Neuron (in vitro differentiated cells): ENCODE measurements at regions not wholly inside any gene's neighbourhood (a gene's known extent, or its start where the extent isn't known, plus 50 kb on each side); places are given as distances from the start of the nearest gene placed in this dataset.

Experiments
- H2AFZ ChIP-seq: one replicate; pipeline ENCODE4 v1.6.1; 2013; ENCODE audit warnings: low read depth, mild to moderate bottlenecking, inconsistent platforms, low read length, moderate library complexity
- H3K27me3 ChIP-seq: one replicate; pipeline ENCODE4 v1.6.1; 2013; ENCODE audit warnings: low read length; ENCODE audit not compliant: insufficient read depth
- H3K36me3 ChIP-seq: one replicate; pipeline ENCODE4 v1.6.1; 2013; ENCODE audit warnings: low read length; ENCODE audit not compliant: insufficient read depth
- H3K4me1 ChIP-seq: one replicate; pipeline ENCODE4 v1.6.1; 2013; ENCODE audit warnings: low read length; ENCODE audit not compliant: insufficient read depth
- H3K4me3 ChIP-seq: 2 replicates; pipeline ENCODE4 v1.5.1; 2013; ENCODE audit warnings: mild to moderate bottlenecking, low read length, moderate library complexity
- H3K9me3 ChIP-seq: one replicate; pipeline ENCODE4 v1.6.1; 2013; ENCODE audit warnings: low read length

DNA sequence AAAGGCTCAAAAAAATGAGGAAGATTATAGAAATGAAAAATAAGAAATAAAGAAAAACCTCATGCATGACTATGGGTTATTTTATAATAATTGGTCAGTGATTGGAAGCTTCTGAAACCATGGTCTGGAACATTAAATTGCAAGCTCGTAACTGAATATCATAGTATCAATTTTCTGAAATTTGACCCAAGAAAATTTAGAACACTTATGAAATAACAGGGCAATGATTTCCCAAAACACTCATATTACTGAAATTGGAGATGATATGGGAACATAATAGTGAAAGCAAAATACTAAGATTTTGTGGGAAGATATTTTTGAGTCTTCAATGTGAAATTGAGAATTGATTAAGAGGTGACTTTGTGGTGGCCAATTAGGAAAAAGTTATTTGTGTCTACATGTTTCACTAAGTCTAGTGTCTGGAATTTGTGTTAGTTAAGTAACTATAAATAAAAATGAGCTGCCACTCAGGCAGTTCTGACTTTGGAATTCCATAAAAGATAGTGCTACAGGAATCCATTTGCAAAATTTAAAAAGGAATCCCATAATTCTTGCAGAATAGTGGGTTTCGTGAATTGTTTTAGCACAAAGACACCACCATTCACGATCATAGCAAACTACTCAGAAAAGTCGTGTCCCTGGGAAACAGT is 603.0 kb downstream of the LMO7 start:
- Histone ChIP-seq H3K36me3 (no peaks in the 10 kb centered on the region), H3K27me3 (no peaks in the 10 kb centered on the region), H3K9me3 (no peaks in the 10 kb centered on the region), H3K4me3 (no peak overlapping the region), H3K4me1 (no peaks in the 10 kb centered on the region), H2AFZ (no peak overlapping the region)

DNA sequence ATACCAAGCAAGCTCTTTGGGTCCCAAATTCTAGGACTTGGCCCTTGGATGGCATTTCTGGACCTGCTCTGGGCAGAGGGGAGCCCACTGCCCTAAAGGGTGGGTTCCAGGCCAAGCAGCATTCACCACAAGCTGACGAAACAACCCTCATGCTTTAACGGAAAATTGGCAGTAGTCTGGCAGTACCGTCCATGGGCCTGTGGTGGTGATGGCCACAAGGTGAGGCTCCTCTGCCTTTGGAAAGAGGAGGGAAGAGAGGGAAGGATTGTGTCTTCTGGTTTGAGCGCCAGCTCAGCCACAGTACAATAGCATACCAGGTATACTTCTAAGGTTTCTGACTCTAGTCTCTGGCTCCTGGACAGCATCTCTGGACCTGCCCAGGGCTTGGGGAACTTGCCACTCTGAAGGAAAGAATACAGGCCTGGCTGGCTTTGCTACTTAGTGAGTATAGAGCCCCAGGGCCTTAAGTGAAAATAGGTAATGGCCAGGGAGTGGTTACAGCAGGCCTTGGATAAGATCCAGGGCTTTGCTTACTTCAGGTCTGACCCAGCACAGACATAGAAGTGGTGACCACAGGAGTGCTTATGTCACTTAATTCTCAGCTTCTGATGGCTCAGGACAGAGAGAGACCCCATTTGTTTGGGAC is 595.5 kb downstream of the LMO7 start:
- H3K36me3 ChIP-seq = no peaks in the 10 kb centered on the region
- no peak overlapping the region for H2AFZ ChIP-seq
- H3K4me3 ChIP-seq = no peak overlapping the region
- H3K9me3 ChIP-seq = no peaks in the 10 kb centered on the region
- no peaks in the 10 kb centered on the region for H3K27me3 ChIP-seq
- no peaks in the 10 kb centered on the region for H3K4me1 ChIP-seq

DNA sequence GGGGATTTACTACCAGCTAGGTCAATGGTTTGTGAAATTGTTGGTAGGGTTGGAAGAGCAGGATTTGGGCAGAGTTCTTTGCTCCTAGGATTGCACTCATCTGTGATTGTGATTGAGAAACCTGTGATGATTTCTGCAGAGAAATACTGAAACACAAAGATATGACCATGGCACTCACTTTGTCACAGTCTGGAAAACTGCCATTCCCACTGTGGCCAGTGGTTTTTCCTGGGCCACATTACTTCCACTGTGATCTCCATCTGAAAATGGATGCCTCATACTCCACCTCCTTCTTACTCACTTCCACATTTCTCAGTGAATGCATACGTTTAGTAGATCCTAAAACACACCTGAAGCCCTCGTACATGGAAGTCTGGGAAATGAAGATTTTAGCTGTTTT is 593.2 kb downstream of the LMO7 start:
- Histone ChIP-seq H3K9me3 (no peaks in the 10 kb centered on the region), H3K4me1 (no peaks in the 10 kb centered on the region), H3K4me3 (no peak overlapping the region), H2AFZ (no peak overlapping the region), H3K27me3 (no peaks in the 10 kb centered on the region), H3K36me3 (no peaks in the 10 kb centered on the region)

DNA sequence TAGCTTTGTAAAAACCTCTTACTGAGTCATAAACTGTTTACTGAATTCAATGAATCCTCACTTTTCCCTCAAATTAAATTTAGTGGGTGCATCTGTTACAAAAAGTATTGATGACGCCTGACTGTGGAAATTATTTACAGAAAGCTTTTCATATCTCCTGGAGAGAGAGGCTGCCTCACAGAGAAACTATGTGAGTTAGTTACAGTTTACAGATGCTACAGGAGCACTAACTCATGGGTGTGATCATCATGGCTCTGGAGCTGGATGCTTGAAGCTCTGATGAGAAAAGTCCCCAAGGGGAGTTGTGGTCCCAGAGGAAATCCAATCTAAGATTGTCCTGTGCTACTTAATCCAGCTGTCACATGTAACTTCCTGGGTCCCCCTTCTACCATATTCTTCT is 590.8 kb downstream of the LMO7 start:
- peaks cover 6% of the 10 kb centered on the region for H3K4me1 ChIP-seq
- no peaks in the 10 kb centered on the region for H3K9me3 ChIP-seq
- H3K4me3 ChIP-seq = no peak overlapping the region
- no peak overlapping the region for H2AFZ ChIP-seq
- no peaks in the 10 kb centered on the region for H3K27me3 ChIP-seq
- H3K36me3 ChIP-seq = no peaks in the 10 kb centered on the region

DNA sequence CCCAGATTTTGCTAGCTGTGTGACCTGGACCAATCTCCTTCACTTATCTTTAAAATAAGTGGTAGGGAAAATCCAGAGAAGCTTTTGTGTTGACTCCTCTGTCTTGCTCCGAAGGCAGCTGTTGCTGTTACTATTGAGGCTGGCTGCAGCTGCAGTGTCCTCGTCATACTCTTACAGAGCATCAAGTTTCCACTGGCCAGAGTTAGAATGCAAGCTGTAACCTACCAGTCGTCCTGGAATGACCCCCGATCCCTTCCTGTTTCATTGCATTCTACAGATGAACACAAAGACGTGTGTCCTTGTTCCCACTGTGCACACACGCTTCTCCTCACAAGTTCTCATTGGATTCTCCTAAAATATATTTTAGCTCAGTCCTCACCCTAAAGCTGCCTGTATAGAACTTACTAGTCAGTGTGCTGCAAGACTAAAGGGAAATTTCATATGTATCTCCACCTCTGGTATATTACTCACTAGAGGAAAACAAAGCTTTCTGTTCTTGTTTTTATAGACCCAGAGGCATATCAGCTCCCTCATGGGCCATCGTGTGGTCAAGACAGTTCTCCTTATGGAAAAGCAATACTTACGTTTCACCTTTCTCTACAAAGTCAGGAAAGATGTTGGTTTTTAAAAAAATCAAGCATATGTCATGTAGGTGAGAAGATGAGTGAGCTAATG is 589.8 kb downstream of the LMO7 start:
- Histone ChIP-seq H3K4me3 (no peak overlapping the region), H3K9me3 (no peaks in the 10 kb centered on the region), H3K4me1 (peaks cover 6% of the 10 kb centered on the region), H3K27me3 (no peaks in the 10 kb centered on the region), H3K36me3 (no peaks in the 10 kb centered on the region), H2AFZ (no peak overlapping the region)

DNA sequence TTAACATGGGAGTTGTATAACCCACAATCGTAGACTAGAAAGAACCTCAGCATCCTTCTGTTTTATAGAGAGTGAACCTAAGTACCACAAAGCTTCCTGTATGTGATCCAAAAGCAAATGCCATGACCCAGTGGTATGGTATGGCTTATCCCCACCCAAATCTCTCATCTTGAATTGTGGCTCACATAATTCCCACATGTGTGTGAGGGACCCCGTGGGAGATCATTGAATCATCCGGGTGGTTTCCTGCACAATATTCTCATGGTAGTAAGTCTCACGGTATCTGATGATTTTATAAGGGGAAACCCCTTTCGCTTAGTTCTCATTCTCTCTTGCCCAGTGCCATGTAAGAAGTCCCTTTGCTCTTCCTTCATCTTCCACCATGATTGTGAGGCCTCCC is 587.9 kb downstream of the LMO7 start:
- H3K36me3 ChIP-seq = no peaks in the 10 kb centered on the region
- no peaks in the 10 kb centered on the region for H3K27me3 ChIP-seq
- no peak overlapping the region for H2AFZ ChIP-seq
- H3K4me1 ChIP-seq = peaks cover 6% of the 10 kb centered on the region
- no peaks in the 10 kb centered on the region for H3K9me3 ChIP-seq
- no peak overlapping the region for H3K4me3 ChIP-seq

DNA sequence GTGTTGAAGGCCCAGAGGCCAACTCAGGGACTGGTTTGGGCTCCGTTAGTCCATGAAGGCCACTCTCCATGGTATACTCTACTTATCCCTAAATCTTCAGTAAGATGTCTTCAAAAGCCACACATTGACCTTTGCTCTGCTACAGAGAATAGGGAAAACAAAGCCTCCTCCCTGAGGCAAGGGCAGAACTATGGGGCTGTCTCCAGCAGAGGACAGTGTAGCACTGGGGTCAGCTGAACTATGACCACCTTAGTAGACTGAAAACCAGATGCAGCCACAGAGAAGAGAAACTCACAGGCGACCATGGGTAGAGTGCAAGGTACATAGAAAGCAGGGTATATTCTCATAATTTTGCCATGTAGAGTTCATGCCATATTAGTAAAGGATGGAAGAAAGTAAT is 587.4 kb downstream of the LMO7 start:
- H3K4me1 ChIP-seq = peaks cover 6% of the 10 kb centered on the region
- H3K36me3 ChIP-seq = no peaks in the 10 kb centered on the region
- H3K4me3 ChIP-seq = no peak overlapping the region
- no peak overlapping the region for H2AFZ ChIP-seq
- no peaks in the 10 kb centered on the region for H3K9me3 ChIP-seq
- H3K27me3 ChIP-seq = no peaks in the 10 kb centered on the region

DNA sequence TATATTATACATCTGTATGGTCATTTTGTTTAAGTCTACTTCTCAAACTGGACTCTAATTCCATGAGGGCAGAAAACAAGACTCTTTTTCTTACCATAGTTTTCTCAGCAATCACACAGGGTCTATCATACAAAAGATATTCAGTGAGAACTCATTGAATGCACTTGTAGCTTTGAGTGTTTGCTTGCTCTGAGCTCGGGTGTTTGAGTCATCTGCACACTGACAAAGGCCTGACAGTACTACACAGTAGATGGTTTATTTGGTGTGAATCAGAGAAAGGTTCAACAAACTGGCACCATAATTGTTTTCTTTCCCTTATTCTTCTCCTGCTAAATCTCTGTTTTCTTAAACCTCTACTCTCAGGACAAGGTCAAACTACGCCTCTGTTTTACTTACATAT is 586.4 kb downstream of the LMO7 start:
- H3K27me3 ChIP-seq = no peaks in the 10 kb centered on the region
- no peaks in the 10 kb centered on the region for H3K36me3 ChIP-seq
- no peak overlapping the region for H3K4me3 ChIP-seq

DNA sequence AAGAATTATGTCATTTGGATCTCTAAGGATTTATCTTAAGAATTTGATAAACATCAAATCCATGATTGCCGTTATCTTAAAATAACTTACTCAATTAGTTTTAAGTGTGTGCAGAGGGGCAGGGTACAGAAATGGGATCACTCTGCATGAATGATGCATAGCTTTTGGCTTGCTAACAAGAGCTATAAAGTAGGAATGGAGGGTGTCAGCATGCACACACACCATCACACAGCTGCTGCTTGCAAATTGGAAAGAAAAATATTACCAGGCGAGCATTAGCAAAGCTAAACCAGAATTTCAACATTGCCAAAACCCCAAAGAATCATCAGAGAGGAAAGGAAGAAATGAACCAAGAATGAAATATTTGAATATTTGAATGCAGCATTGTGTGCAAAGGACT is 580.6 kb downstream of the LMO7 start:
- no peak overlapping the region for H3K4me3 ChIP-seq
- H3K9me3 ChIP-seq = no peaks in the 10 kb centered on the region
- no peaks in the 10 kb centered on the region for H3K27me3 ChIP-seq
- no peak overlapping the region for H2AFZ ChIP-seq
- no peaks in the 10 kb centered on the region for H3K36me3 ChIP-seq
- H3K4me1 ChIP-seq = no peaks in the 10 kb centered on the region

More for the DNA sequence above, 586.4 kb downstream of the LMO7 start:
- no peak overlapping the region for H2AFZ ChIP-seq
- no peaks in the 10 kb centered on the region for H3K9me3 ChIP-seq
- peaks cover 6% of the 10 kb centered on the region for H3K4me1 ChIP-seq

DNA sequence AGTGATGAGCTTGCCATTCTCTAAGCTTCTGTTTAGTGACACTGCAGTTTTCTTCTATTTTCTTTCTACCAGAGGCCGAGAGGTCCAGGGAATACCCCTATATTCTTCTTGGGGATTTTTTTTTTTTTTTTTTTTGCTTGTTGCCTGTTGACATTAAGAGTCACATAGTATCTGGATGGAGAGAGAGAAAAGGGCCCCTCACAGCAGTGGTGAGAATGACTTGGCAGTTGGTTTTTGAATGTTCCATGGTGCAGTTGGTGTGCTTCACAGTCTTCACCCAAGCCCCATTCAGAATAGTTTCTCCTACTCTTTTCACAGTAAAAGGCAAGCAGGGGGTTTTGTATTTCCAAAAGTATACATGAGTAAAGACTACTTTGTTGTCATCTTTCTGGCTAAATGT is 577.9 kb downstream of the LMO7 start:
- Histone ChIP-seq H3K36me3 (no peaks in the 10 kb centered on the region), H3K9me3 (no peaks in the 10 kb centered on the region), H3K27me3 (no peaks in the 10 kb centered on the region), H3K4me3 (no peak overlapping the region), H2AFZ (no peak overlapping the region), H3K4me1 (no peaks in the 10 kb centered on the region)

DNA sequence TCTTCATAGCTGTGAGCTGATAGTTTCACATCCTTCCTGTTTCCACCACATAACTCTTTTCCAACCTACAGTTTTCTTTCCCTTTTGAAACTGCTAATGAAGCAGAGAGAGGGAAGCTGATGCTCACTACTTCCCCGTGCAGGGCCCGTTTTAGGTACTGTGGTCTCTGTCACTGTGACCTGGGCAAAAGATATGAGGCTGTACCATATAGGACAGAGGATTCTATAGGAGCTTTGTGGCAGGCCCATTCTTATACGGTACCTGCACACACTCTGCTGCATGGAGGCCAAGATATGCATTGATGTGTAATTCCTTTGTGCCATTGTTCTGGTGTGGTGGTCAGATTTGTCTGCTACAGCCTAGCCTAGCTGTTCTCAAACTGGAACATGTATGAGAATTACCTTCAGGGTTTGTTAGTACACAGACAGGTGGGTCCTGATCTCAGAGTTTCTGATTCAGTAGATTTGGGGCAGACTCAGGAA is 577.3 kb downstream of the LMO7 start:
- no peaks in the 10 kb centered on the region for H3K4me1 ChIP-seq
- no peak overlapping the region for H3K4me3 ChIP-seq
- H3K36me3 ChIP-seq = no peaks in the 10 kb centered on the region
- H2AFZ ChIP-seq = no peak overlapping the region
- no peaks in the 10 kb centered on the region for H3K27me3 ChIP-seq
- no peaks in the 10 kb centered on the region for H3K9me3 ChIP-seq

DNA sequence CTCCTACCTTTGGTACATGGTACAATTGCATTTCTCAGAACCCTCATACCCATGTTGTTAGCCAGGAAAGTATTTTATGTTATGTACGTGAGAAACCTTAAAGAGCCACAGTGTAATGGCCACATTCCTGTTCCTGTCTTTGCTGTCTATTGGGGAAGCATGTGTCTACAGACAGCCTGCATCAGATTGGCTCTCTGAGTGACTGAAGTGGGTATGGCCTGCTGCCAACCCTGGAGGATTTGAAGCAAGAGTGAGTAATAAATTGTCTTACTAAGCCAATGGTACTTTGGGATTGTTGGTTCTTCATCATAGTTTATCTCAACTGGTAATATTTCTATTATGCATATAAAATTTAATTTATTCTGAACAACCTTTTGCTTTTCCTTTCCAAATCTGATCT is 574.1 kb downstream of the LMO7 start:
- no peaks in the 10 kb centered on the region for H3K9me3 ChIP-seq
- no peaks in the 10 kb centered on the region for H3K27me3 ChIP-seq
- H3K4me3 ChIP-seq = no peak overlapping the region
- no peak overlapping the region for H2AFZ ChIP-seq
- no peaks in the 10 kb centered on the region for H3K4me1 ChIP-seq
- no peaks in the 10 kb centered on the region for H3K36me3 ChIP-seq

DNA sequence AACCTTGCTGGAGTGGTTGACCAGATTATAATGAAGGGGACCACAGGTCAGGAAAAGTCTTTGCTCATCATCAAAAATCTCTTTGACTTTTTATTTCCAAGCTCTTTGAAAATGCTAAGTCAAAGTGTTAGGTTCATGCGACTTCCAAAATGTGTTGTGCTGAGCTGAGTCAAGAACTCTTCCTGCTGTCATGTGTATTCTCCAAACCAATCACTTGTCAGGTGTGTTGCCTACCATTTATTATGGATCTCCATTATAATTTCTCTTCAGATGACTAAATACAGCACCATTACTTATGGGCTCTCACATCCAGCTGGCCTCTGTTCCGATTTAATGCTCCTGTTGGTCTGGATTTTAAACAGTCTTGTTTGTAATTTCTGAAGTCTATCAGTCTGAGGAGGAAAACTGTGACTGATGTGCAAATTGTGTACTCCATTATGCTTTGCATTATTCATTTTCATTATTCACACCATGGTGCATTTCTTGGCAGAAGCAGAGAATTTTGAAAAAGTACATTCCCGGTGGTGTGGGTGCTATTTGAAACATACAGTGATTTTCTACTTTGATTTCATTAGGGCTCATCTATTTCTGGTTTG is 562.5 kb downstream of the LMO7 start:
- Histone ChIP-seq H3K9me3 (no peaks in the 10 kb centered on the region), H3K27me3 (no peaks in the 10 kb centered on the region), H3K36me3 (no peaks in the 10 kb centered on the region), H2AFZ (no peak overlapping the region), H3K4me1 (no peaks in the 10 kb centered on the region), H3K4me3 (no peak overlapping the region)
